ENCODE measurements at regions not wholly inside any gene's neighbourhood (a gene's known extent, or its start where the extent isn't known, plus 50 kb on each side); places are given as distances from the start of the nearest gene placed in this dataset.

- DNase-seq = no peak
Observed at GRCh38 chr9:13707612-13708576, 428.4 kb upstream of the MPDZ start.

GRCh38 chr9:13705918-13706317 lies 426.4 kb upstream of the MPDZ start:
- no peak for DNase-seq

- DNase-seq = no peak
Observed at GRCh38 chr9:13705373-13705772, 425.9 kb upstream of the MPDZ start.

GRCh38 chr9:13690595-13690994 lies 411.1 kb upstream of the MPDZ start:
- no peak for DNase-seq

GRCh38 chr9:13689925-13690324 lies 410.4 kb upstream of the MPDZ start:
- DNase-seq = no peak

- no peak for DNase-seq
Observed at GRCh38 chr9:13688990-13689600, 409.6 kb upstream of the MPDZ start.

GRCh38 chr9:13688223-13688989 lies 408.9 kb upstream of the MPDZ start:
- DNase-seq = no peak

- no peak for DNase-seq
Observed at GRCh38 chr9:13684656-13685055, 405.2 kb upstream of the MPDZ start.

- DNase-seq = no peak
Observed at GRCh38 chr9:13677801-13678200, 398.3 kb upstream of the MPDZ start.

GRCh38 chr9:13675638-13676000 lies 396.1 kb upstream of the MPDZ start:
- no peak for DNase-seq

- DNase-seq = no peak
Observed at GRCh38 chr9:13674926-13675637, 395.6 kb upstream of the MPDZ start.

GRCh38 chr9:13673348-13673747 lies 393.9 kb upstream of the MPDZ start:
- no peak for DNase-seq

GRCh38 chr9:13665418-13666066 lies 386.1 kb upstream of the MPDZ start:
- DNase-seq = no peak

GRCh38 chr9:13661014-13661413 lies 381.5 kb upstream of the MPDZ start:
- DNase-seq = no peak

GRCh38 chr9:13651969-13652663 lies 372.6 kb upstream of the MPDZ start:
- no peak for DNase-seq

GRCh38 chr9:13651526-13651925 lies 372.0 kb upstream of the MPDZ start:
- no peak for DNase-seq

GRCh38 chr9:13648676-13649075 lies 369.2 kb upstream of the MPDZ start:
- DNase-seq = no peak

GRCh38 chr9:13648068-13648467 lies 368.6 kb upstream of the MPDZ start:
- DNase-seq = no peak

GRCh38 chr9:13646500-13647021 lies 367.1 kb upstream of the MPDZ start:
- DNase-seq = no peak

GRCh38 chr9:13645557-13645956 lies 366.1 kb upstream of the MPDZ start:
- DNase-seq = no peak

- DNase-seq = no peak
Observed at GRCh38 chr9:13644675-13645074, 365.2 kb upstream of the MPDZ start.

GRCh38 chr9:13642646-13643045 lies 363.2 kb upstream of the MPDZ start:
- no peak for DNase-seq
